SW 1271 (cell line): ENCODE measurements at regions not wholly inside any gene's neighbourhood (a gene's known extent, or its start where the extent isn't known, plus 50 kb on each side); places are given as distances from the start of the nearest gene placed in this dataset.
"Not testable (repeated sequence)": the region's sequence is repeated elsewhere in the genome, so short reads cannot be mapped to it uniquely, and the experiment has no call there.

Experiments
- DNase-seq, 2 experiments: peaks; one replicate each; lab custom pipeline; 2025; lab: John Stamatoyannopoulos, UW

GRCh38 chr16:26795184-26795583 lies 271.5 kb upstream of the C16orf82 start:
- DNase-seq: no peak

GRCh38 chr16:26801628-26802027 lies 265.1 kb upstream of the C16orf82 start:
- no peak for DNase-seq

GRCh38 chr16:26802440-26802839 lies 264.3 kb upstream of the C16orf82 start:
- no peak for DNase-seq

- no peak for DNase-seq
Observed at GRCh38 chr16:26802965-26803364, 263.8 kb upstream of the C16orf82 start.

GRCh38 chr16:26806657-26807056 lies 260.1 kb upstream of the C16orf82 start:
- DNase-seq: no peak

GRCh38 chr16:26809461-26809860 lies 257.3 kb upstream of the C16orf82 start:
- DNase-seq: no peak

- DNase-seq: no peak
Observed at GRCh38 chr16:26816266-26816665, 250.5 kb upstream of the C16orf82 start.

GRCh38 chr16:26816885-26817571 lies 249.7 kb upstream of the C16orf82 start:
- DNase-seq: peak; percentile 20 to 46

- no peak for DNase-seq
Observed at GRCh38 chr16:26818393-26818792, 248.3 kb upstream of the C16orf82 start.

GRCh38 chr16:26824469-26824868 lies 242.3 kb upstream of the C16orf82 start:
- DNase-seq: no peak

GRCh38 chr16:26826500-26826899 lies 240.2 kb upstream of the C16orf82 start:
- DNase-seq: no peak

GRCh38 chr16:26827386-26827785 lies 239.3 kb upstream of the C16orf82 start:
- no peak for DNase-seq

GRCh38 chr16:26830428-26831127 lies 236.1 kb upstream of the C16orf82 start:
- no peak for DNase-seq

GRCh38 chr16:26836114-26836513 lies 230.6 kb upstream of the C16orf82 start:
- DNase-seq: not testable (repeated sequence)

GRCh38 chr16:26838931-26839330 lies 227.8 kb upstream of the C16orf82 start:
- no peak for DNase-seq

- DNase-seq: no peak
Observed at GRCh38 chr16:26840691-26841090, 226.0 kb upstream of the C16orf82 start.

- no peak for DNase-seq
Observed at GRCh38 chr16:26856271-26856670, 210.5 kb upstream of the C16orf82 start.

GRCh38 chr16:26856791-26857190 lies 209.9 kb upstream of the C16orf82 start:
- no peak for DNase-seq

- DNase-seq: no peak
Observed at GRCh38 chr16:26857371-26857770, 209.4 kb upstream of the C16orf82 start.

GRCh38 chr16:26860506-26860905 lies 206.2 kb upstream of the C16orf82 start:
- no peak for DNase-seq

- no peak for DNase-seq
Observed at GRCh38 chr16:26863931-26864330, 202.8 kb upstream of the C16orf82 start.

GRCh38 chr16:26874318-26874717 lies 192.4 kb upstream of the C16orf82 start:
- DNase-seq: not testable (repeated sequence)

- no peak for DNase-seq
Observed at GRCh38 chr16:26877421-26877820, 189.3 kb upstream of the C16orf82 start.

- no peak for DNase-seq
Observed at GRCh38 chr16:26885674-26886073, 181.1 kb upstream of the C16orf82 start.
